Testis (tissue), 2 donors: ENCODE measurements at regions not wholly inside any gene's neighbourhood (a gene's known extent, or its start where the extent isn't known, plus 50 kb on each side); places are given as distances from the start of the nearest gene placed in this dataset.

Experiments
- DNase-seq: peaks from one replicate; pipeline ENCODE4 v3.0.0-alpha.2; 2019
- H3K27ac ChIP-seq, 2 donors: fragments of 200-600 bp; sonication (generic); one replicate each; pipeline ENCODE4 v1.5.1; 2019
- H3K27me3 ChIP-seq: fragments of 200-600 bp; sonication (generic); one replicate; pipeline ENCODE4 v1.5.1; 2019
- H3K36me3 ChIP-seq: fragments of 200-600 bp; sonication (generic); one replicate; pipeline ENCODE4 v1.5.1; 2017; ENCODE audit warnings: low read depth; ENCODE audit errors: missing control alignments
- H3K4me1 ChIP-seq: fragments of 200-600 bp; sonication (generic); one replicate; pipeline ENCODE4 v1.5.1; 2019
- H3K4me3 ChIP-seq, 2 donors: fragments of 200-600 bp; sonication (generic); one replicate each; pipeline ENCODE4 v1.5.1; 2017 to 2019
- H3K9me3 ChIP-seq: fragments of 200-600 bp; sonication (generic); one replicate; pipeline ENCODE4 v1.5.1; 2017
- CTCF ChIP-seq, 3 experiments: fragments of 450-650 bp in 2 of 3; fragments of 200-600 bp in 1 of 3; sonication (generic) in 1 of 3; IDR thresholded peaks; one replicate each; pipeline ENCODE4 v1.5.1; 2016 to 2019; ENCODE audit warnings: antibody characterized with exemption in 3 of 3, mild to moderate bottlenecking in 2 of 3, moderate library complexity in 1 of 3
- POLR2A ChIP-seq: fragments of 450-650 bp; IDR thresholded peaks from one replicate; pipeline ENCODE4 v1.6.1; 2017; ENCODE audit warnings: antibody characterized with exemption, mild to moderate bottlenecking, moderate library complexity
- WGBS, 2 donors: methylation state at CpG; one replicate each; pipeline ENCODE4 v1.1.5; 2018; 5-methylcytosine and 5-hydroxymethylcytosine counted together
- intact Hi-C: fragments of 100-400 bp; cut with DNase I; formaldehyde crosslinking; loops from one replicate; pipeline ENCODE4 v1.15.1; 2023; ENCODE audit warnings: low total_unique reads

DNA sequence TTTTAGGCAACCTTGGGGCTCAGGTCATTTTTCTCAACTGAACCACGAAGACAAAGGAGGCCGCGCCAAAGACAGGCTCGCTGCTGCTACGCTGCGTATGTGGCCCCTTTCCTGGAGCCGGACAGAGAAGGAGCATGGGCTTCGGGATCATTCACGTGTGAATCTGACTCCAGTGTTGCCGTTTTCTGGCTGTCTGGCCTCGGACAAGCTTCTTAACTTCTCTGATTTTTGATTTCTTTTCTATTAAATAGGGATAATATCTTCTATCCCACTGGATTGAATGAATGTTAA is 50.8 kb upstream of the ZNF366 start:
- no peaks in the 10 kb centered on the region for H3K9me3 ChIP-seq
- TF ChIP-seq CTCF (IDR thresholded peaks at IDR 0.05): no peak
- DNase-seq: no peak
- H3K27ac ChIP-seq: peak overlapping the region in 1 of 2 donors; percentile 76
- no peaks in the 10 kb centered on the region for H3K27me3 ChIP-seq
- 46 to 72% methylated on average over 11 of the region's 11 CpGs for WGBS, 2 donors
- intact Hi-C loops: no loop called here
- H3K36me3 ChIP-seq: no peaks in the 10 kb centered on the region
- peaks cover 23% of the 10 kb centered on the region for H3K4me1 ChIP-seq
- H3K4me3 ChIP-seq: no peak overlapping the region

GRCh38 chr5:72557167-72558045 is 50.2 kb upstream of the ZNF366 start:
- TF ChIP-seq POLR2A: no peak
- TF ChIP-seq CTCF (IDR thresholded peaks at IDR 0.05): no peak
- peak overlapping the region; percentile 29 to 57 for H3K4me3 ChIP-seq
- H3K27ac ChIP-seq: peak overlapping the region; percentile 66 to 76
- no peak for DNase-seq
- H3K4me1 ChIP-seq: peaks cover 23% of the 10 kb centered on the region
- intact Hi-C loops: no loop called here
- WGBS, 2 donors: 28 to 41% methylated on average over 18 of the region's 18 CpGs
- H3K9me3 ChIP-seq: no peaks in the 10 kb centered on the region
- no peaks in the 10 kb centered on the region for H3K27me3 ChIP-seq
- H3K36me3 ChIP-seq: no peaks in the 10 kb centered on the region
